ENCODE measurements at regions not wholly inside any gene's neighbourhood (a gene's known extent, or its start where the extent isn't known, plus 50 kb on each side); places are given as distances from the start of the nearest gene placed in this dataset.
"Not testable (repeated sequence)": the region's sequence is repeated elsewhere in the genome, so short reads cannot be mapped to it uniquely, and the experiment has no call there.

DNA sequence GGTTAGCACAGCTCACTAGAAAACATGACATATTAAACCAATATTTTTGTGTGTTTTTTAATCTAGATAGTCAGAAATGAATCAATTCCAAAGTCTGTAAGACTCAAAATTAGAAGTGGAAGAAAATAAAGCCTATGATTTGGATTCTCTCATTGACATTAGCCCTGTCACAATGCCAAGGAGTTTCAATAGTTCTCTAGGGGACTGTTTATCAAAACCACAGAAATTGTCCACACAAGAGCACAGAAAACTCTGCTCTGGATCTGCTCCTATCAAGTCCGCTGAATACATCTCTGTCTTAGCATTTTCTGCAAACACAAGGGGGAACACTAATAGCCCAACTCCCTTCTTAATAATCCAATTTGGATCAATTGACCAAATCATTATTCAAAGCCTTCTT, 152.0 kb downstream of the HS3ST3B1 start:
- no peak for DNase-seq

DNA sequence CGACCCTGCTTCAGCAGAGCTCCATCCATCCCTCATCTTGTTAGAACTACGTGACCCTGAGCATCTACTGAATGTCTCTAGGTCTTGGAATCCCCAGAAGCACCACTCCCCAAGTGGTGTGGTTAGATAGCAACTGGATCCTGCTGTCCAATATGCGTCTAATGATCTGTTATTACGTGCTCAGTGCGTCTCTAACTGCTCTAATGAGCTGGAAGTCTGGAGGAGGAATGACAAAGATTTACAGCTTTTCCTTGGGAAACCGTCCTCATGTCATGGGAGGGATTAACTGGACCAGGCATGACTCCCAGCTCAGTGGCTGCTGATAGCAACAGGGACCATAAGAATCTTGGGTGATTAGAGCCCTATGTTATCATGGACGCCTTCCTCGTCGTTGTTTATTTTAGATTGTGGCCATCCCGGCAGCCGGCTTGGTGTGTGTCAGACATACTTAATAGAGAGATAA, 150.9 kb downstream of the HS3ST3B1 start:
- no peak for DNase-seq

DNA sequence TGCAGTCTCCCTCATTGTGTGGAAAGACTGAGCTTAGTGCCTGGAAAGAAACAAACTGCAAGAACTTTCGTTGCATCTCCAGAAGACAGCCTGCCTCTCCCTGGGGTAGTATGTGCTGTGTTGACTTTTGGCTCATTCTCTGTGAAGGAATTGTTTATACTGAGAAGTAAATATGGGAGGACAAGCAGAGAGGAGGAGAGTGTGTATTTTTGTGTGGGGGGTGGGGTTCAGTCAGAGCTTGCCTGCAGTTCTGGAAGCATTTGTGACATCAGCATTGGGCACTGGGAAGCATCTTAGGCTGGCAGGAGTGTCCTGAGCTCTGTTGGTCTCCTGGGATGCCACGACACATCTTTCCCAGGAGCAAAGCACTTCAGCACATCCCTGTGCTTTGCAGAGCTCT, 147.9 kb downstream of the HS3ST3B1 start:
- no peak for DNase-seq

- no peak for DNase-seq
Observed at GRCh38 chr17:14446825-14447224, 145.9 kb downstream of the HS3ST3B1 start.

GRCh38 chr17:14444915-14445314, 144.0 kb downstream of the HS3ST3B1 start:
- no peak for DNase-seq

DNA sequence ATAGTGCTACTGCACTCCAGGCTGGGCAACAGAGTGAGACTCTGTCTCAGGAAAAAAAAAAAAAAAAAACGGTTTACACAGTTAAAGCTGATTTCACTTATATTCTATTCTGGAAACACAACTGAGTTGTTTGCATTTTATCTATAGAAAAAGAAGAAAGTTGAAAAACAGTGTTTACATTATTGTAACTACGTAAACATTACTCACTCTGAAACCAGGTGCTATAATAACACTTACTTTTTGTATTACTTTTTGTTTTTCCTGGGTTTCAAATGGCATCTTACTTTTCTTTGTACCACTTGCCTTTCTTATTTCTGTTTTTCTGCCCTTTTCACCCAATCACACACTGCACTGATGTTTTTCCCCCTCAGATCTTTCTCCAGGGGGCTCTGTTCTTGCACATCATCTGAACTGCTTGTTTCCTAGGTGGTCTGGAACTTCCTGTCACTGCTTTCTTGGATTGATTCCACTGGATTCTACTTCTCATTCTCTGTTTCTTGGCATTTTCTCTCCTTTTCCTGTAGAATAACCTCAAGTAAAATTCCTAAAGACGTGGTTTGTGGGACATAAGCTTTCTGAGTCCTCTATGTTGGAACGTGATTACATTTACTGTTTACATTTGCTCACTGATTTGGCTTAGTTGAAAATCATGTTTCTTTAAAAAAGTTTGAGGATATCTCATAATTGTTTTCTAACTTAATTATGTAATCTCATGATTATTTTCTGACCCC, 142.1 kb downstream of the HS3ST3B1 start:
- no peak for DNase-seq

DNA sequence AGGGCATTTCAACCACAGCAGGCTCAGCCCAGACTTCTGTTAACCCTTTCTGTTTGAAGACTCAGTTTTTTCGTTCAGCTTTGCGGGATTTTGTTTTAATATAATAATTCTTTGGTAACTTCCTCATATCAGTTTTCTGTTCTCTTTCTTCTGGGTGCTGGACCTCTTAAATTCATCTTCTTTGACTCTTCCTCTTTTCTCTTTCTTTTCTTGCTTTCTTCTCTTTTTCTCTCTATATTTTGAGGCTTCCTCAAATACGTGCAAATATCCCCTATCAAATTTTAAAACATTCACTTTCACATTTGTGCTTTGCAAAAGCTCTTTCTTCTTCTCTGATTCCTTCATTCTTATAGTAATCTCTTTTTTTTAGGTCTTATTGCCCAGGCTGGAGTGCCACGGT, 136.3 kb downstream of the HS3ST3B1 start:
- DNase-seq: no peak

DNA sequence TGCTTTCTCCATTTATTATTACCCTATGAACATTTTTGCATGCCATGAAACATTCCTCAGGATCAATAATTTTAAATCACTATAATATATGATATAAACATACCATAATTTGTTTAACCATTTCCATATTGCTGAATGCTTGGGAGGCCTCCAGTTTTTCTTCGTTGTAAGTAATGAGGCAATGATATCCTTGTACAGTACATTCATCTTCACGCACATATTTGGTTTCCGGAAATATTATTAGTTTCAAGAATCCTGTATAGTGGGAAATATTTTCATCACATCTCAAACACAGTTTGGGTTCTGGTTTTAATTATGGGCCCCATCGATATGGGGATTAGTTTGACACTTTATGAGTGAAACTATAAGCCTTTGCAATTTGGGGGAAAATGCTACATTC, 135.4 kb downstream of the HS3ST3B1 start:
- no peak for DNase-seq

DNA sequence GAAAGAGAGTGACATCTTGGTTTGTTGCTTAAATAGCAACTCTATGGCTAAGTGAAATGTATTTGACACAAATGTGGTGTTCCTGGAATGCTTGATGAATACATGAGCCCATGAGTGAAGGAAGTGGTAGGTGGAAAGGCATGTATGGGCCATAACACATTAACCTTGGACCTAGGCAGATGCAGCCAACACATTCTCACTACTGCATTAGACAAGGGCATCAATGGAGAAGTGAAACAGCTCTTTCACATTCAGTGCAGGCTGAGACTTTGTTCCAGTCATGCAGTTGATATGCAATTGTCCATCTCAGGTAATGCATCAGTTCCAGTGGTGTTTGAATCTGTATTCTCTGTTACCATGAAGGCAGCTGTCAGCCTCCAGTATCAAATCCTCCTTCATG, 133.6 kb downstream of the HS3ST3B1 start:
- no peak for DNase-seq

DNA sequence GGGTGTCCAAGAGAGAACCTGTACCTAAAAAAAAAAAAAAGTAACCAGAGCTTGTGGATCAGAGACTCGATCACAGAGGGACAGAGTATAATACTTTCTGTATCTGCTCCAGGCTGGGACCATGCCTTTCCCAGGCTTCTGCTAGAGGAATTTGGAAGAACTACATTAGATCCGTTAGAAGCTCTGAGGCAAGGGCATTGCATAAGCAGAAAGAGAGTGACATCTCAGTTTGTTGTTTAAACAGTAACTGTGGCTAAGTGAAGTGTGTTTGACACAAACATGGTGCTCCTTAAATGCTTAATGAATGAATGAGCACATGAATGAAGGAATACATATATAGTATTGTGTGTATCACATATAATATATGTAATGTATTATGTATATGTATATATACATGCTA, 131.2 kb downstream of the HS3ST3B1 start:
- DNase-seq: no peak

GRCh38 chr17:14429084-14429483, 128.2 kb downstream of the HS3ST3B1 start:
- no peak for DNase-seq

- DNase-seq: peak in 1 of 2 experiments; percentile 35
Observed at GRCh38 chr17:14428648-14429029, 127.8 kb downstream of the HS3ST3B1 start.

DNA sequence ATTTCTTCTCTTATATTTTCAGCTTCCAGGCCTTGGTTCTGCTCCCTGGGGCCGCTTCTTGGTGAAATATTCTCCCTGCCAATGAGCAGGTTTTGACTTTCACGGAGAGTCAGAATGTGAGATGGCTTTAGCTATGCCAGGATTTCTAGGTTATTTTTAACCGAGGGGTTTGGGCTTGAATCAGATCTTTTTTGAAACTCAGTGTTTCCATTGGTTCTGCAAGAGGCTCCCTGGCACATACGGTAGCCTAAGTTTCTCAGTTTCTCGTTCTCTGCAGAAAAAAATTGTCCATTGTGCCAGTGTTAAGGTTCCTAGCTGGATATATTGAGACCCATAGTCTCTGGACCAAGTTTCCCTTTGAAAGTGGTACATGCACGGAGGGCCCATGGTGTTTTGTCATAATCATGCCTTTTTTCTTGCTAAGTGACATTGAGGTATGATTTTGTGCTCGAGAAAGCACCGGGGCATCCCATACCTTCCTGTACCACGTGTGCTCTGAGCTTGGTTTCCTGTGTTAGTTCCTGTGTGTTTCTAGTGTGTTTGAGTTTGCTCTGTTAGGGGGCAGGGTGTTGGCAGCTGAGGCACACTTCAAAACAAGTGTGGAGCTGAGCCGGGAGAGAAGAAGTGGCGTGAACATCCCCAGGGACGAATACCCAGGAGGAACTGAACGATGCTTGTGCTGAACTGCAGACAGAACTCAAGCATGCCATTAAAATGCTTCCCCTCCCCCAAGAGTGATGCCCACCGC, 127.2 kb downstream of the HS3ST3B1 start:
- peak; percentile 54 to 57 for DNase-seq

- not testable (repeated sequence) for DNase-seq
Observed at GRCh38 chr17:14423156-14423555, 122.3 kb downstream of the HS3ST3B1 start.

- DNase-seq: no peak
Observed at GRCh38 chr17:14417336-14417735, 116.5 kb downstream of the HS3ST3B1 start.

GRCh38 chr17:14409292-14409691, 108.4 kb downstream of the HS3ST3B1 start:
- DNase-seq: no peak

GRCh38 chr17:14407541-14407940, 106.7 kb downstream of the HS3ST3B1 start:
- DNase-seq: no peak

DNA sequence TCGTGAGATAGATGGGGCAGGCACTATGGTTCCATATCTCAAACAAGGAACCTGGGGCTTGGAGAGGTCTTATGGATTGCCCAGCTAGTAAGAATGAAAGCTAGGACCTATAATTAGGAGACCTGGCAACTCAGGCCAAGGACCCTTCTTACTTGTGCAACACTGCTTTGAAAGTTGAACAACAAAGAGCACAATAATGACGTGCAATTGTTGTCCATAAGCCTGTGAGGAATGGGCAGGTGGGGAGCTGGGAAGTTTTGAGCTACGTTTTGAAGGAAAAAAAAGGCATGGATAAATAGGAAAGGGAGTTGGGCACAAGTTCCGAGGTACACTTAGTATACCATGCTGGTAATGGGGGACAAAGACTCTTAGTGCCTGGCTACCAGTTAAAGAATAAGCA, 104.3 kb downstream of the HS3ST3B1 start:
- no peak for DNase-seq

Measured in activated T-cell treated with anti-CD3 and anti-CD28 coated beads, Interleukin-2, amount 50 U/mL, for 48 hours (primary cell).